GM10266 (cell line): ENCODE measurements at regions not wholly inside any gene's neighbourhood (a gene's known extent, or its start where the extent isn't known, plus 50 kb on each side); places are given as distances from the start of the nearest gene placed in this dataset.
"Not testable (repeated sequence)": the region's sequence is repeated elsewhere in the genome, so short reads cannot be mapped to it uniquely, and the experiment has no call there.

ENCODE experiments used
- DNase-seq: peaks from one replicate; pipeline ENCODE4 v3.0.0; 2012; ENCODE audit errors: extremely low spot score
- TF ChIP-seq, protein P1 (sequence below): IDR thresholded peaks from 2 replicates; pipeline ENCODE4 v1.5.1; 2012; ENCODE audit warnings: mild to moderate bottlenecking, low read depth; ENCODE audit not compliant: control insufficient read depth, insufficient read depth; ENCODE audit errors: missing control alignments

- TF ChIP-seq, protein P1, sequence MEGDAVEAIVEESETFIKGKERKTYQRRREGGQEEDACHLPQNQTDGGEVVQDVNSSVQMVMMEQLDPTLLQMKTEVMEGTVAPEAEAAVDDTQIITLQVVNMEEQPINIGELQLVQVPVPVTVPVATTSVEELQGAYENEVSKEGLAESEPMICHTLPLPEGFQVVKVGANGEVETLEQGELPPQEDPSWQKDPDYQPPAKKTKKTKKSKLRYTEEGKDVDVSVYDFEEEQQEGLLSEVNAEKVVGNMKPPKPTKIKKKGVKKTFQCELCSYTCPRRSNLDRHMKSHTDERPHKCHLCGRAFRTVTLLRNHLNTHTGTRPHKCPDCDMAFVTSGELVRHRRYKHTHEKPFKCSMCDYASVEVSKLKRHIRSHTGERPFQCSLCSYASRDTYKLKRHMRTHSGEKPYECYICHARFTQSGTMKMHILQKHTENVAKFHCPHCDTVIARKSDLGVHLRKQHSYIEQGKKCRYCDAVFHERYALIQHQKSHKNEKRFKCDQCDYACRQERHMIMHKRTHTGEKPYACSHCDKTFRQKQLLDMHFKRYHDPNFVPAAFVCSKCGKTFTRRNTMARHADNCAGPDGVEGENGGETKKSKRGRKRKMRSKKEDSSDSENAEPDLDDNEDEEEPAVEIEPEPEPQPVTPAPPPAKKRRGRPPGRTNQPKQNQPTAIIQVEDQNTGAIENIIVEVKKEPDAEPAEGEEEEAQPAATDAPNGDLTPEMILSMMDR, result no peak
- DNase-seq, result no peak
Measured at GRCh38 chr12:19666070-19666469, 226.8 kb downstream of the AEBP2 start.

DNA sequence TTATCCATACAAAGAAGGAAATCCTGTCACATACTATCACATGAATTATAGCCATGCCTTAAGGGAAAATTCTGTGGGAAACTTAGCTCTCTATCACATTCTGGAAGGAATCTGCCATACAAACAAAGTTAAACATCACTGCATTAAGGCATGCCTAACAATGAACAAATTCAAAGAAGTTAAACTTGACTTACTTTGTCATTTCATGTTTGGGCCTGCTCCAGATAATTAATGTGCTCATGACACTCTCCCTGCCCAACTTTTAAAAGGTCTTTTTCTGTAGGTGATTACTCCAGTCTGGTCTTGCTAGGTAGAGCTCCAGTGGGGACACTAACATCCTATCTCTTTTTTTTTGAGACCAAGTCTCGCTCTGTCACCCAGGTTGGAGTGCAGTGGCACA lies 230.5 kb downstream of the AEBP2 start:
- TF ChIP-seq, protein P1, result no peak
- DNase-seq, result no peak

DNA sequence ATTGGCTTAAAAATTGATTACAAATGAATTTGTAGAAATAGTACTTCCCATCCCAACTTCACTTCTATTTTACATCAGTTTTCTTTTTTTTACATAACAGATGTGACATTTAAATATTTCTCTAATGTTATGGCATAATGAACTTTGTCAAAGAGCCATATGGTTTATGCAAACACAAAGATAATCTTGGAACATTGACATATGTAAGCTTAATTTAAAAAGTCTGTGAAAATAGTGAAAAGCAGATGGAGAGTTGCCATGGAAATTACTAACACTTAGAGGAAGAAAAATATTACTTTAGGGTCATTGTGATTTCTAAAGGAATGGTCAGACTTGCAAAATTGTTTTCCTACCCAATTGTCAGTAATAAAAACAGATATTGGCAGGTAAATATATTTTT lies 232.4 kb downstream of the AEBP2 start:
- no peak for DNase-seq
- TF ChIP-seq, protein P1, result no peak

GRCh38 chr12:19674437-19674836 lies 235.1 kb downstream of the AEBP2 start:
- DNase-seq, result no peak
- TF ChIP-seq, protein P1, result no peak

DNA sequence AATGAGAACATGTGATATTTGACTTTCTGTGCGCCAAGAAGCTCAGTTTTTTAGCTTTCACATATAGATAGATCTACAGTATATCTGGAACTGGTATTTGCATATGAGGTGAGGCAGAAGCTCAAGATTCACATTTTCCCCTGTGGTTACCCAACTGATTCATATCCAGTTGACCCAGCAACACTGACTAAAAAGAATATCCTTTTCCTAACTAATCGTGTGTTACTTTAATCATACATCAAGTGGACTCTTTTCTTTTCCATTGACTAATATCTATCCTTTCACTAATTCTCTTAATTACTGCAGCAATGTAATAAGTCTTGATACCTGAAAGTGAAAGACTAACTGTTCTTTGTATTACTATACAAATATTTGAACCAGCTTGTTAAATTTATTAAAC lies 236.1 kb downstream of the AEBP2 start:
- TF ChIP-seq, protein P1, result no peak

GRCh38 chr12:19678501-19678900 lies 239.2 kb downstream of the AEBP2 start:
- not testable (repeated sequence) for DNase-seq

More for the DNA sequence above, 236.1 kb downstream of the AEBP2 start:
- peak; percentile 13 for DNase-seq

DNA sequence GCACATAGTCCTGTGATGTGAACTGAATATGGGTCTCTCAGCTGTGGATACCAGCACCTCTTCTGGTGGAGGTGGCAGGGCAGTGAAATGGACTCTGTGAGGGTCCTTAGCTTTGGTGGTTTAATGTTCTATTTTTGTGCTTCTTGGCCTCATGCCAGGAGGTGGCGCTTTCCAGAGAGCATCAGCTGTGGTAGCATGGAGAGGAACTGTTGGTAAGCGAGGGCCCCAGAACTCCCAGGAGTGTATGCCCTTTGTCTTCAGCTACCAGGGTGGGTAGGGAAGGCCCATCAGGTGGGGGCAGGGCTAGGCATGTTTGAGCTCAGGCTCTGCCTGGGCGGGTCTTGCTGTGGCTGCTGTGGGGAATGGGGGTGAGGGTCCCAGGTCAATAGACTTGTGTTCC lies 241.7 kb downstream of the AEBP2 start:
- TF ChIP-seq, protein P1, result no peak
- no peak for DNase-seq

DNA sequence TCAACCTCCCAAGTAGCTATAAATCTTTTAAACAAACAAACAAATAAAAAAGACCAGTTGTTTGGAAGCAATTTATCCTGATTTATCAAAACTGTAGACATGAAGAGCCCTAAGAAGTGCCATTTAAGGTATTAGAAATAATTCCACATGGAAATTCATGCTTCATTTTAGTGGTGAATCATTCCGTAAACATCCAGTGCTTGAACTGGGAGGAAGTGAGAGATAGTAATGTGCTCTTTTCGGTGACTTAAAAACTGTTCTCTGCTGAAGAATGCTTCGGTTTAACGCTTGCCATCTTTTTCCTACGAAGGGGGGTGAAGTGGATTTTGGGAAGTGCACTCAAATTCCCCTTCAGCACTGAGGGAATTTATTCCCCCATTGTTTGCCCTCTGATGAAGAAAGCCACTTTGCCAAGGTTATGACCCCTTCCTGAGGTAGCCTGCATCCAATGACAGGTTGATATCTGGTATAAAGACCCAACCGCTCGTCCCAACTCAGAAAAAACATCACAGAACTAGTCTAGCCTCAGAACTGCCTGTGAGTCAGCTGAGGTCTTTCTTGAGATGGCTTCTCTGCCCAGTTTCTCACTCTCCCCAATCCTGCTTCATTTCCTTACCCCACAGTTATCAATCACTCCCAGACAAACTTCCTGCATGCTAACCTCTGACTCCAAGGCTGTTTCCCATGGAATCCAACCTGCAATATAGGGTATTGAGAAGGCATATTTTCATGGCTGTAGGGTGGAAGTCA lies 244.1 kb downstream of the AEBP2 start:
- TF ChIP-seq, protein P1, result no peak
- no peak for DNase-seq
